ENCODE measurements at regions not wholly inside any gene's neighbourhood (a gene's known extent, or its start where the extent isn't known, plus 50 kb on each side); places are given as distances from the start of the nearest gene placed in this dataset.

DNA sequence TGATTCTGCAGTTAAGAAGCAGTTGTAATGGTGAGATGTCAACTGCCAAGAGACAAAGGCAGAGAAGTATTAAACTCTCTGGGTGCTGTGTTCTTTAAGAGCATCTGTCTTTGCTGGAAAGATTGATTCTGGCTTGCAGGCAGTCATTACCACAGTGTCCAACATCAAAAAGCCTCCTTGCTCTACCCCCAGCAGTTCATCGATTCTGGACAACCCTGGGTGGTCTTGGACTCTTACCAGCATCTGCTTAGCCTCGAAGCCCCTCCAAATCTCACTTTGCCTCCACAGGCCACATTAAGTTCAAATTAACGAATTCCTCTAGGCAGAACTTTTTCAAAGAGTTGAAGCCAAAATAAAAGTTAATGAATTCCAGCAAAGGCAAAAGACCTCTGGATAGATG is 1061.4 kb downstream of the TSN start:
- Histone ChIP-seq H3K4me3 (ENCODE audit: low read depth, low read length) (no peak overlapping the region), H3K36me3 (ENCODE audit: control insufficient read depth, insufficient read depth, low read length) (no peaks in the 10 kb centered on the region), H3K27me3 (ENCODE audit: control insufficient read depth, insufficient read depth, low read length) (no peaks in the 10 kb centered on the region)
- DNase-seq (ENCODE audit: low read depth), result no peak
- no peak for TF ChIP-seq CTCF (IDR thresholded peaks at IDR 0.05; ENCODE audit: insufficient read depth, low read length, poor library complexity, severe bottlenecking)

- Histone ChIP-seq H3K36me3 (ENCODE audit: control insufficient read depth, insufficient read depth, low read length) (no peaks in the 10 kb centered on the region), H3K27me3 (ENCODE audit: control insufficient read depth, insufficient read depth, low read length) (no peaks in the 10 kb centered on the region), H3K4me3 (ENCODE audit: low read depth, low read length) (no peak overlapping the region)
- no peak for TF ChIP-seq CTCF (IDR thresholded peaks at IDR 0.05; ENCODE audit: insufficient read depth, low read length, poor library complexity, severe bottlenecking)
- DNase-seq (ENCODE audit: low read depth), result no peak
These were observed 1066.9 kb downstream of the TSN start for GRCh38 chr2:122822319-122822718.

- TF ChIP-seq CTCF (IDR thresholded peaks at IDR 0.05; ENCODE audit: insufficient read depth, low read length, poor library complexity, severe bottlenecking), result no peak
These were observed 1074.7 kb downstream of the TSN start for GRCh38 chr2:122830157-122830556.

DNA sequence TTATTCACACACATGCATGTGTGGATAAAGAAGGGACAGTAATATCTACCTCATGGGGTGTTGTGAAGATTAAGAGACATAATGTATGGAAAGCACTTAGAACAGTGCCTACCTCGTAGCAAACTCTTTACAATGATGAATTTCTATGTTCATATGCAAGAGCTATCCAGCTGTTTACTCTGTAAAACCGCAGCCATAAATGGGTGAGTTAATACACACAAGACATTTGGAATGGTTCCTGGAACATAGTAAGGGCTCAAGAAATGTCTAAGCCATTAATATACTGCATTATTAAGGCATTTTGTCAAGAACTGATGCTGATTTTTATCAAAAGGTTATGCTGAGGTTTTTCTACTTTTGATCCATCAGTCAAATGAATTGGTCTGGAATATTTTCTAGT is 1076.2 kb downstream of the TSN start:
- TF ChIP-seq CTCF (IDR thresholded peaks at IDR 0.05; ENCODE audit: insufficient read depth, low read length, poor library complexity, severe bottlenecking), result no peak
- DNase-seq (ENCODE audit: low read depth), result no peak
- H3K36me3 ChIP-seq (ENCODE audit: control insufficient read depth, insufficient read depth, low read length), result no peaks in the 10 kb centered on the region

More at GRCh38 chr2:122830157-122830556, 1074.7 kb downstream of the TSN start:
- no peaks in the 10 kb centered on the region for H3K36me3 ChIP-seq (ENCODE audit: control insufficient read depth, insufficient read depth, low read length)
- no peaks in the 10 kb centered on the region for H3K27me3 ChIP-seq (ENCODE audit: control insufficient read depth, insufficient read depth, low read length)
- H3K4me3 ChIP-seq (ENCODE audit: low read depth, low read length), result no peak overlapping the region
- no peak for DNase-seq (ENCODE audit: low read depth)

GRCh38 chr2:122843503-122843902 is 1088.1 kb downstream of the TSN start:
- no peaks in the 10 kb centered on the region for H3K36me3 ChIP-seq (ENCODE audit: control insufficient read depth, insufficient read depth, low read length)
- no peaks in the 10 kb centered on the region for H3K27me3 ChIP-seq (ENCODE audit: control insufficient read depth, insufficient read depth, low read length)
- no peak for TF ChIP-seq CTCF (IDR thresholded peaks at IDR 0.05; ENCODE audit: insufficient read depth, low read length, poor library complexity, severe bottlenecking)
- DNase-seq (ENCODE audit: low read depth), result no peak
- H3K4me3 ChIP-seq (ENCODE audit: low read depth, low read length), result no peak overlapping the region

More for the DNA sequence above, 1076.2 kb downstream of the TSN start:
- no peak overlapping the region for H3K4me3 ChIP-seq (ENCODE audit: low read depth, low read length)
- no peaks in the 10 kb centered on the region for H3K27me3 ChIP-seq (ENCODE audit: control insufficient read depth, insufficient read depth, low read length)

- H3K27me3 ChIP-seq (ENCODE audit: control insufficient read depth, insufficient read depth, low read length), result no peaks in the 10 kb centered on the region
- H3K4me3 ChIP-seq (ENCODE audit: low read depth, low read length), result no peak overlapping the region
- no peaks in the 10 kb centered on the region for H3K36me3 ChIP-seq (ENCODE audit: control insufficient read depth, insufficient read depth, low read length)
- no peak for DNase-seq (ENCODE audit: low read depth)
- no peak for TF ChIP-seq CTCF (IDR thresholded peaks at IDR 0.05; ENCODE audit: insufficient read depth, low read length, poor library complexity, severe bottlenecking)
These were observed 1095.7 kb downstream of the TSN start for GRCh38 chr2:122851161-122851560.
